ENCODE measurements at regions not wholly inside any gene's neighbourhood (a gene's known extent, or its start where the extent isn't known, plus 50 kb on each side); places are given as distances from the start of the nearest gene placed in this dataset.

DNA sequence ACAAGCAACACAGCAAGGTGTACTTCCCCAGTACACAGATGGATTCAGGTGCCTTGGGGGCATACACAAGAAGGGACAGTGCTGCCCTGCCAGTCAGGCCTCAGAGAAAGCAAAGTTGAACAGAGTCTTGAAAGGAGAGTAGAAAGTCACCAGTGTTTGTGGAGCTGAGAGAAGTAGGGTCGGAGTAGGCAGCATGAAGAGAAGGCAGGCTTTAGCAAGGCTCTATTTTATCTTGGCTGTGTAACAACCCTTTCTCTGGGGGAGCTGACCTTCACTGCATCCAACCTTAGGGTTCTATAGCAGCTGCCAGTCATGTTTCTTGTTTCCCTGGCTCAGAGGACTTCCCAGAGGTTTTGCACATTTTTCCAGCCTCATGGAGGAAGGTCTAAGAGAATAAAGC, 77.4 kb upstream of the BLID start:
- no peak for DNase-seq

DNA sequence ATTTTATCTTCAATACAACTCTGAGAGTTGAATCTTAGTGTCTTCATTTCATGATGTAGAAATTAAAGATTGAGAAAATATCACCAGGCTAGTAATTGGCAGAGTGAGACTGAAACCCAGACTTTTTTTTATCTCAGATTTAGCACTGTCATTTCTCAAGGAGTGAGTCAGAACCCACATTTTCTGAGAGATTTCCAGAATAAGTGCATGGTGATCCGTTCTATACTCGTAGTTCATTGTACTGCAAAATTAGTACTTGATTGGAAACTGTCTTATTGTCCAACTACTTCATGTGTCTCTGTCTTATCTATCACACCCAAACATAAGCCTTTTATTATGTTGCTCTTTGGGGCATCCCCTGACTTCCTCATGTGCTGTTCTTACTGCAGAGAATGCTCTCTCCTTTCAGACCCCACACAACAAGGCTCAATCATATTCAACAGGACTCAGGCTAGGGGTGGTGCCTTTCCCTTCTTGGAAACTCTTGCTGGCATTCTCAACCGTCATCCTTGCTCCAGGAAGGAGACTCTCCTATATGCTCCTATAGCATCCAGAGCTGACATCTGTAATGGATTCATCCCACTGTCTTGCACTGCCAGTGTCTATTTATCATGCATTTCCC, 76.7 kb upstream of the BLID start:
- DNase-seq = no peak

DNA sequence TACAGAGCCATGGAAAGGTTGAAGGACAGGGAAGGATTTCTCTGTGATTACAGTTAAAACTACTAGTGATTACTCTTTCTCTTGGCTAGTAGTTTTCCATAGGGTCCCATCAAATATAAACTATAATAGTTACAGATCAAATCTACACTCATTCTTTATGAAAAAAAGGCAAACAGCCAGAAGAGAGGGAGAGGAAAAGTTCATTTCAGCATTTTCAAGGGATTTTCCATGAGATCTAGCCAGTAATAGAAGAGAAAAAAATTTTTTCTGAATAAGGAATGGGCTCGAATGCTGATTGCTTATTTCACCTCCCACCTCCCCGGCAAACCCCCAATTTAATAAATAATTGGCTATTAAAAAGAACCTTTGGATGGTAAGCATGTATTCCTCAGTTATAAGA, 74.8 kb upstream of the BLID start:
- DNase-seq = no peak

DNA sequence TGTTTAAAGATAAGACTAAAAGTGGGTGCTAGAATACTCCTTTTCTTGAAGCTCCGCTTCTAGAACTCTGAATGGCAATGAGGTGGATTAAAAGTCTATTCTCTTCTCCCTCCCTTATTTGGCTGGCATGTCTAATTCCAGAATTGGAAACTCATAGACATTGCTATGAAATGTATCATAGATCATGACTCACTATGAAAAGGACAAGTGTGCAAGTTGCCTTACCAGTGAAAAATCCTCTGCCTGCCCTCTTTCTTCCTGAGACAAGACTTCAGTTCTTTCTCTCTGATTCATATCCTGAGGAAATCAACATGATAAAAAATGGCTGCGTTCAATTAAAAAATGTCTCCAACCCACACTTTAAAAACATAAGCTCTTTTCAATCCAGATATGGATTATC, 73.2 kb upstream of the BLID start:
- no peak for DNase-seq

DNA sequence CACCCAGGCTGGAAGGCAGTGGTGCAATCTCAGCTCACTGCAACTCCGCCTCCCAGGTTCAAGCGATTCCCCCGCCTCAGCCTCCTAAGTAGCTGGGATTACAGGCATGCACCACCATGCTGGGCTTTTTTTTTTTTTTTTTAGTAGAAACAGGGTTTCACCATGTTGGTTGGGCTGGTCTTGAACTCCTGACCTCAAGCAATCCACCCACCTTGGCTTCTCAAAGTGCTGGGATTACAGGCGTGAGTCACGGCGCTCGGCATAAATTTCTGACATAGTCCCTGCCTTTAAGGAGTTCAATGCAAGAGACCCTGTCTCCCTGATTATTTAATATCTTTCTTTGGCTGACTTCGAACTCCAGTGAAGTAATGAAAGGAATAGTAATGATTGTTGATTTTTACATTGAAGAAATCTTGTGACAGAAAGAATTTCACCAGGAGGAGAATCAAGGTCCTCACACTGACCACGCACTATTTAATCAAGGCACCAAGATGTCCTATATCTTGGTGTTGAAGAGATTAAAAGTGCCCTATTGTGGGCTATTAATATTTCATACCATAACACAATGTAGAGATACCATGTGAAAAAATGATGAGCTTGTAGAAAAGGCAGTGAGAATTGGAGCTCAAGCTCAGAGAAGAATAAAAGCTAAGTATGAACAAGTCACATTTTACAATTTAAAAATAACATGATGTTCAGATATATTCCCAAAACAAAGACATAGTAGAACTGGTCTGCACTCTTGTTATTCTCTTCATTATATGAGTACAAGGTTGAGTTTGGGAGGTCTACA, 71.6 kb upstream of the BLID start:
- no peak for DNase-seq

DNA sequence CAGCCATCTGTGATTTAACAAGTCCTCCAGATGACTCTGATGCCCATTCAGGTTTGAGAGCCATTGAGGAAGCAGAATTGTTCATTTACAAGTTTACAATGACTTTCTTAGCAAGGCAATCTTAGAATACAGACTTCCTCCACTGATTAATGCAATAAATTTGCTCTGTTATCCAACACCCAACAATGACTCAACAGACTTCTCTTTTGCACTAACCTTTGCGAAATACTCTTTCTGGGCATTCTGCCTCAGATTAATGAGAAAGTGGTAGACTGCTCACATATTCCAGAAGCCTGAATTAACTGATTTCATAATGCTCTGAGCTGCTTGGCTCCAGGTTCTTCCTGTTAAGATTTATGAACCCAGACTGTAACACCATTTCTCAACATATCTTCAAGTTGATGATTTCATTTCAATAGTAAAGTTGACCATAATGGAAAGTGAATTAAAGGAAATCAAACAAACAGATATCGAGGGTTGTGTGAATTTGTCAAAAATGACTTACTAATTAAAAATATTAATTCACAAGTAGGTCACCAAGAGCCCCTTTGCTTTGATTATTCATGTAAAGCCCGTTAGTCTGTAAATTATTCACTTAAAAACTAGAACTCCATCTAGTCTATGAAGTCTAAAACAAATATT, 70.5 kb upstream of the BLID start:
- no peak for DNase-seq

DNA sequence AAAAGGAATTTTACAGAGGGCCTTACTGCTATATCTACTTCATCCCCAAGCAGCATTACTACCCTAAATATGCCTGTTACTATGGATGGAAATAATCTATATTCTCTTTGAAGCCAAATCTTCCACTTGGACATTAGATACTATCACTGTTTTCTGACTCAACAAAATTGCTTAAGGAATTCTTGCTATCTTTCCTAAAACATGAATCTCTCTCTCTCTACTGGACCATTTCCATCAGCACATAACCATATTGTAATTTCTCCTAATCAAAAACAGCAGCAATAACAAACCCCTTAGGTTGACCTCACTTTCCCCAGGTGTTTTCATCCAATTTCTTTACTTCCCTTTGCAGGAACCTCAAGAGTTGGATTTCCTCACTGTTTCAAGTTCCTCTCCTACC, 67.9 kb upstream of the BLID start:
- DNase-seq = no peak

DNA sequence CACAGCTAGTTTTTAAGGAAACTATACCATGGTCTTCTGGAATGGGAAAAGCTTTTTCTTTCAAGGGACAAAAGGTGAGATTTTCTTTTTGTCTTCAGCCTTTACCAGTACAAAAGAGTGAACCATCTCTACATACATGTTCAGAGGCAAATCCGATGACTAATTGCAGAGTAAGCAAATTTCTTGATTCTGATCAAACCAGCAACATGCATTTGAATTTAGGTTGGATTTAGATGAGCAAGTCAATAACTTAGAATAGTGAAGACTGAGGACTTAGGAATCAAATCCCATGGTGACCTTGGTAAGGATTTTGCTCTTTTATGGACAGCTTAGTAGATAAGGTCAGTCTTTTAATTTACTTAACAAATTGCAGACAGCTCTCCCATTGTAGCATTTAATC, 65.9 kb upstream of the BLID start:
- no peak for DNase-seq

DNA sequence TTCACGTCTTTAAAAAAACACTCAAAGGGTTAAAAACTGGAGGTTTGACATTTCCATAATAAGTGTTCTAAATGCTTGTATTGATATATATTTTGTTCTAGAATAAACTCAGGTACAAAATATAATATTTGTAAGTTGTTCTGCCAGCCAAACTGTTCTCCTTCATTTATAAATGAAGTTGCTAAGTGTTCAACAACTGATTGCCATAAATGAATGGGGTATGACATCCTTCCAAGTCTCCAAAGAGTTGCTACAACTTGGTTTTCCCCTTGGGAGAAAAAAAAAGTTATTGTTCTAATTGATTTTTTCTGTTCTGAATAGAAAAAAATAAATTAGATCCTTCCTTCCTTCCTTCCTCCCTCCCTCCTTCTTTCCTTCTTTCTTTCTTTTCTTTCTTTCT, 65.4 kb upstream of the BLID start:
- no peak for DNase-seq

DNA sequence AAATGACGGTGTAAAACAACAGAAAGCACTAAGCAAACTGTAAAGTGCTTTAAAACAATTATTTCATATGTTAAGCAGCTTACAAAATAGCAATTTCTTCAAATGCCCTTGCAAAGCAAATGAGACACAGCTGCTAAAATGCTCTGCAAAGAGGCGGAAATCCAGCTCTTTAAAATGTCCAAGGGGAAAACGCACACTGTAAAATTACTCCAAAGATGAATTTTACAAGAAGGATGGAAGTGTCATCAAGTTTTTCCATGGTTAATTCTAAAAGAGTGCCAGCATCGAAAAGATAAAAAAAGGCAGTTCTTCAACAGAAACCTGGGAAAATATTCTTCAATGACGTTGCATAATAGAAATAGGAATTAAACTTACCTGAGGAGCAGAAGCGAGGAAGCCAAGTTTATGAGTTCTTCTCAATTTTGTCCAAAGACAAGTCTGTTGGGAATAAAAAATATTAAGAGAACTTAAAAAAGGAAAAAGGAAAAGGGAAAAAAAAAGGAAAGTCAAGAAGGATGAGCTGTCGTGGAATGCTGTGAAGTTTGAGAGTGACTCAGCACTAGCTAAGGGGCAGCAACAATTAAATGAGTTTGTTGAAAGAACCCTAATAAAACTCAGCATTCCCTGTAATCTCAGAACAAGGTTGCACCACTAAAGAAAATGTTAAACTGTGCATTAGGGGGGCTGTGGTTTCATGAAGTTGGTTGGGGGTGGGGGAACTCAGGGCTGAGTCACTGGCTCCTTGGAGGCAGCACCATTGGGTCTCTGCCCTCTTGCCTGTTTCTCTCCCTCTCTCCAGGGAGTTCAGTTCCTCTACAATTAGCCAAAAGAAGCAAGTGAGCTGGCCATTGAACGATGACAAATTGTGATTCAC, 64.2 kb upstream of the BLID start:
- no peak for DNase-seq

DNA sequence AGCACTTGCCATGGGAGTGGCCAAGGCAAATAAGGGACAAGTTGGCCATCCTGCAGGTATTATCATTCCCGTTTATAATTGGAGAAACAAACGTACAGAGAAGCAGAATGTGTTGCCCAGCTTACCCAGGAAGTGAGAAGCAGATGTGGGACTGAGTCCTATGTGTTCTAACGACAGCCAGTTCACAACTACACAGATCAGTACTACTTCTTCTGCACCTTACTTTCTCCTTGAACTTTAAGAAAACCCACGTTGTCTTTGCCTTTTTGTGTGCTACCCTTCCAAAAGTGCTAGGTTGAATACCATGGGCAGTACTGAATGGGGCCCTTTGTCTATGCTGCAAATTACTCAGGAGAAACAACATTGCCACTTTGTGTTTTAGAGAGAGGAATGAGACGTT, 62.8 kb upstream of the BLID start:
- DNase-seq = no peak

DNA sequence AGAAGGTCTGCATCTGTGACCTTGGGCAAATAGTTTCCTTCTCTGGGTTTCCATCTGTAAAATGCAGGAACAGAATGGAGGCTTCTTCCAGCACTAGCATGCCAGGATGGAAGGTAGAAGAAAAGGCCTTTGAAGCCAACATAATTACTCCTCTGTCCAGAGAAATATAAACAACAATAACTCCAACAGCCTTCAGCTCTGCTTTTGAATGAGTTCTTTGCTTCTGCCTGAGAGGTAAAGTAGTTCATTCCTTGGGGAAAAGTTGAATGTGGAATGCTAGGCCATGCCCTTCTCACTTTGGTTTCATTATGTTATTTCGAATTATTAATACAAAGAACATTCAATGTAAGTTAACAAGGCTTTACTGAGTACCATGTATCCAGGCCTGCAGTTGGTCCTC, 61.2 kb upstream of the BLID start:
- no peak for DNase-seq

DNA sequence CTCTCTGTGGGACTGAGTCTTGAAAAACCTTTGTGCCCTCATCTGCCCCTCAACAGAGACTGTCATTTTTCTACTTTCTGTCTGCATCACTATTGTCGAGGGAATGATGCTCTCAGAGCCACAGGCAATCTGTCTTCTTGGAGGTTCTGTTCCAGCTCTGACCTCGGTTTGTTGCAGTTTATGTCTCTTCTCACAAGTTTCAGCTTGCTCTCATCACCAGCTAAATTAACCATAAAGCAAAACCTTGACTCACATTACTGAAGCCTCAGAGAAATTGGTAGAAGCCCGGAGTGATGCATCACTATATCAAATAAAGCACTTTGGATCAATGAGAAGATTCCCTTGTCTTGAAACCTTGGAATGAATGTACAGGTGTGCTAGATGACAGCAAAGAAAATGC, 60.6 kb upstream of the BLID start:
- no peak for DNase-seq

DNA sequence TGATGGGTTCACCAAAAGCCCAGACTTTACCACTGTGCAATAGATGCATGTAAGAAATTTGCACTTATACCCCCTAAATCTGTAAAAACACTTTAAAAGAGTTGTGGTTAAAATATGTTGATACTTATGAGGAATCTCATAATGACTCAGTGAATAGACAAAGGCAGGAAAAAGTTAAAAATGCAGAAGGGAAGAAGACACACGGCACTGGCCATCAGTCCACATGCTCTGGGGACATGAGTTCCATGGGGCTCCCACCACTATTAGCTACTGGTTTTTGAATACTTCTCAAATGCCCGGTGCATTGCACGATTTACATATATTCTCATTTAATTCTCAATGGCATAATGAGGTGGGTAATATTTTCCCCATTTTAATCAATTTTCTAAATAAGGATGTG, 59.3 kb upstream of the BLID start:
- no peak for DNase-seq

DNA sequence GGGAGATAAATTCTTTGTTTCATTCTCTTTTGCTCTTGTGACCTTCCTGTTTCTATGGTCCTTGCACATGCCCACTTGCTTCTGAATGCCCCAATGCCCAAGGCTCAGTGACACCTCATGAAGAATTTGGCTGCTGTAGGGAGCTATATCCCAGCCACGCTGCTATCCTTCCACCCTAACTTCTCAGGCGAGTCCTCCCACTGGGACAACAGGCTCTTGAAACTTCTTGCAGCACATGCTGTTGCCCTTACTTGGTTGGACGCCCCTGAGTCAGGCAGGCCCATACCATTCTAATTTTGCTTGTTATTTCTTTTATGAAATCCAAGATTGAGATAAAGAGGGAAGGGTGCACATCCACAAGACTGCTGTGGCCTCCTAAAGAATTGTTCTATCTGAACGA, 57.6 kb upstream of the BLID start:
- no peak for DNase-seq

DNA sequence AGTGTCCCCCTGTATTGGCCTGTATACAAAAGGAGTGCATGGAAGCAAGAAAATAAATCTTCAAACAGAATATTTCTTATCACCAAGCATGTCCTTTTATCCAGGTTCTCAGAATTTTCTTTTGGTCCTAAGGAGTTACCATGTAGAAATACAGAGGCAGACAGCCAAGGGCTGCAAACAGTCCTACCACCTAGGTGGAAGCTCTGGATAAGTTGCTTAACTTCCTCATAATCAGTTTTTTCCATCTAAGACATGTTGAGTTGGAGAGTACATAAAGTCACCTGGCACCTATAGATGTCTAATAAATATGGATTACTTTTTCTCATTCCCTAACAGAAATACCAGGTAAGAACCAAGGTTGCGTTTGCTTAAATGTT, 57.0 kb upstream of the BLID start:
- no peak for DNase-seq

DNA sequence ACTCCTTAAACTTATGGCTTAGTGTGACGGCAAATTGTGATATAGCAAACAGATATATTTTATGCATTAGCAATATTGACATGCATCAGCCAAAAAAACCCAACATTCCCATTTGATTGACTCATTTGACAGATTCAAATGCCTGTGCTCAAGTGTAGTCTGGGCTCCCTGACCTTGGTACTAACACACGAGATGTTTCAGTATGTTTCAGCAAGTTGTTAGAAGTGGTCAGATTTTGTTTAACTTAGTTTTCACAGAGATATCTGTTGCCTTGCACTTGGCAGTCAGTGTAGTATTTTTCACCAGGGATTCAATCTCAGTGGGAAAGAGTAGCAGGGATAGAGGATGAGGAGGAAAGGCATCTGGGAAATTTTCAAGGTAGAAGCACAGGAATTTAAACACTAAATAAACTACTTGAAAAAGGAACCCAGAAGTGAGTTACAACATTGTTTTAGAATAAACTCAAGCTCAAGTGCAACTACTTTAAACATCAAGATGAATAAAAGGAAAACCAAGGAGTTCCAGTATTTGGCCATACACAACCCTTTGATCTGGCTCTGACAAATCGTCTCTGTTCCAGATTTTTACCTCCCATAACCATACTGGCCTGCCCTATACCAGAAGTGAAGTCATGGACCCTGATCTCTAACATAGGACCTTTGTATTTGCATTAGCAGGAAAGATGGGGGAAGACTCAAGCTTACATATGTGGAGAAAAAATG, 56.5 kb upstream of the BLID start:
- DNase-seq = no peak

DNA sequence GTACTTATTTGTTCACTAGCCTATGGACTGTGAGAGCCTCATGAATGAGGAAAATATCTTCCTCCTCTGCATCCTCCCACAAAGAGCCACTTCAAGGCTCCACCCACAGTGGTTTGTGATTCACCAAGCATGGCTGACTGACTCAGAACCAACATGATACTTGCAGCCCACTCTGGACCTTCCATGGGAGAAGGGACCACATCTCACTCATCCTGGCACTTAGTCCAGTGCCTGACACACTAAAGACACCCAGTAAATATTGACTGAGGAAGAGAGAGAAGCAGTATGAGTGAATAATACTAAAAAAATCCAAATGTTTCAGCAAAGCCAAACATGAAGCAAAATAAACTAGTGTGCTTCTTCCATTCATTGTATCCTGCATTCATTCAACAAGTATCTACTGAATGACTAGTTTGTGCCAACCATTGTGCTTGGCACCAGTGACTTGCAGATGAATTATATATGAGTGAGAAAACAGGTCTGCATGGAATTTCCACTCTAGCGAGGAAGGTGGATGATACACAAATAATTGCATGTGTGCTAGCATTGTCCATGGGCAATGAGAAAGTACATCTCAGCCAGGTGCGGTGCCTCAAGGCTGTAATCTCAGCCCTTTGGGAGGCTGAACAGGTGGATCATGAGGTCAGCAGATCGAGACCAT, 54.9 kb upstream of the BLID start:
- DNase-seq = no peak

DNA sequence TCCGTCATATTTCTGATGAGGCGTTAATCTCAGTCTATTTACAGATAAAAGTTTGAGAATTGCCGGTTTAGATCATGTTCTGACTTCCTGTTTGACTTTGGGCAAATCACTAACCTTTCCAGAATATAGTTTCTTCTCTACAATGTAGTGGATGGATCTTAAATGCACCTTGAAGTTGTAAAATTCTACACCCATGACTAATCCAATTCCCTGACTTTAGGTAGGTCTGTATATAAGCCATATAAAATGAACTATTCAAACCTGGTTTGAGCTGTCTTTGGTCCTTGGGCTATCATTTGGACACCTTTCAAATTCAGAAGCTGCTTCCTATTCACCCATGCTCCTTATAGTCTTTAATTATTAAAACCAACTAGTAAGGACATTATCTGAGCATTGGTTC, 52.2 kb upstream of the BLID start:
- no peak for DNase-seq

DNA sequence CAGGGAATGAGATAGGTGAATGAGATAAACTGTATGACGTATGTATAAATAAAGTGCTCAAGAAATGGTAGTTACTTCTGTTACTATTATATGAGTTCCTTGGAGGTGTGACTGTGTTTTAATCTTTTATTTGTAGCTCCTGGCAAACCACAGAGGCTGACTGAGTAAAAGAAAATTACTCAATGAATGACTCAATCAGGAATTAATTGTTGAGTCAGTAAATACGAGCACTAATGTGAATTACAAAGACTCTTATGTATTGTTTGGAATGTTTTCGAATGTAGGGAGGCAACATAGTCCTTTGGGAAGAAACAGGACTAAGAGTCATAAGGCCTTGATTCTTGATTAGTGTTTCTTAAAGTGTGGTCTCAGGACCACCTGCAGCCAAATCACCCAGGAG, 51.1 kb upstream of the BLID start:
- DNase-seq = no peak

DNA sequence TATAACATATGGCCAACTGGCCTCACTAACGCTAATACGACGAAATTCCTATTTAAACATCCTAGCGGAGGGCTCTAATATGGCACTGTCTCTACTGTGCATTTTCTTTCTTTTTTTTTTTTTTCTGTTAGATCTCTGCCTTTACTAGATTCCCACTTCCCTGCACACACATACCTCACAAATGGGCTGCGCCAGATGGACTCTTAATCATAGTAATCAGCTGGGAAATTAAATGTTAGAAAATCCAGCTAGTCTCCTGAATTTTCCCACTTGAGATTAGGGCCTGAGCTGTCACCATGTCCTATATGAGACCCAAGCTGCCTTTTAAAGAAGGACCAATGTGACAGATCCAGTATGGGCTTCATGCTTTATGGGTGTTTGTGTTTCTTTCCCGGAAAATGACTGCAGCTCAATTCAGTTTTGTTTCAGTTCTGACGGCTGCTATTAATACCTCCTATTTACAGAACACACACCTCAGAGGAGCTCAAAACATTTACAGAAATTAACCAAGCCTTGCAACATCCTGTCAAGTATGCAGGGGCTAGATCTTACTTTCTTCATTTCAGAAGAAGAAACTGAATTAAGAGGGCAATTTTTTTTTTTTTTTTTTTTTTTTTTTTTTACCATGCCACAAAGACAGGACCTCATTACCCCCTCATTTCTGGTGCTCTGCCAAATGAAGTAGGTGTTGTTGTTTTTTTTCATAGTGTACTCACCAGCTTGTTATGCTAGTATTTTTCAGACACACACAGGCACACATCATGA, 49.8 kb upstream of the BLID start:
- no peak for DNase-seq
